ENCODE measurements at regions not wholly inside any gene's neighbourhood (a gene's known extent, or its start where the extent isn't known, plus 50 kb on each side); places are given as distances from the start of the nearest gene placed in this dataset.

GRCh38 chr2:238627899-238628298 is 201.2 kb downstream of the ASB1 start:
- no peak overlapping the region for H3K27ac ChIP-seq

GRCh38 chr2:238629064-238629463 is 202.3 kb downstream of the ASB1 start:
- H3K27ac ChIP-seq, result no peak overlapping the region
- no peak overlapping the region for H3K4me2 ChIP-seq
- no peak overlapping the region for H3K9ac ChIP-seq
- H3K9me3 ChIP-seq (replicated peaks in 1 of 11), result peaks cover 0 to 26% (median 14%) of the 10 kb centered on the region in 11 experiments; a peak in 13 of 22 replicates
- H3K4me3 ChIP-seq, result no peak overlapping the region
- TF ChIP-seq Cebpa-rat (IDR thresholded peaks at IDR 0.05), result no peak
- H3K4me1 ChIP-seq, result no peaks in the 10 kb centered on the region
- H3K36me3 ChIP-seq, result no peaks in the 10 kb centered on the region
- no peaks in the 10 kb centered on the region for H4K20me1 ChIP-seq
- H3K27me3 ChIP-seq, result no peaks in the 10 kb centered on the region

More at GRCh38 chr2:238627899-238628298, 201.2 kb downstream of the ASB1 start:
- H4K20me1 ChIP-seq, result no peaks in the 10 kb centered on the region
- no peak overlapping the region for H3K4me2 ChIP-seq
- H3K9me3 ChIP-seq (replicated peaks in 1 of 11), result peaks cover 0 to 26% (median 14%) of the 10 kb centered on the region in 11 experiments; a peak in 13 of 22 replicates
- no peaks in the 10 kb centered on the region for H3K4me1 ChIP-seq
- no peak overlapping the region for H3K4me3 ChIP-seq
- H3K36me3 ChIP-seq, result no peaks in the 10 kb centered on the region
- no peaks in the 10 kb centered on the region for H3K27me3 ChIP-seq
- no peak overlapping the region for H3K9ac ChIP-seq
- no peak for TF ChIP-seq Cebpa-rat (IDR thresholded peaks at IDR 0.05)

DNA sequence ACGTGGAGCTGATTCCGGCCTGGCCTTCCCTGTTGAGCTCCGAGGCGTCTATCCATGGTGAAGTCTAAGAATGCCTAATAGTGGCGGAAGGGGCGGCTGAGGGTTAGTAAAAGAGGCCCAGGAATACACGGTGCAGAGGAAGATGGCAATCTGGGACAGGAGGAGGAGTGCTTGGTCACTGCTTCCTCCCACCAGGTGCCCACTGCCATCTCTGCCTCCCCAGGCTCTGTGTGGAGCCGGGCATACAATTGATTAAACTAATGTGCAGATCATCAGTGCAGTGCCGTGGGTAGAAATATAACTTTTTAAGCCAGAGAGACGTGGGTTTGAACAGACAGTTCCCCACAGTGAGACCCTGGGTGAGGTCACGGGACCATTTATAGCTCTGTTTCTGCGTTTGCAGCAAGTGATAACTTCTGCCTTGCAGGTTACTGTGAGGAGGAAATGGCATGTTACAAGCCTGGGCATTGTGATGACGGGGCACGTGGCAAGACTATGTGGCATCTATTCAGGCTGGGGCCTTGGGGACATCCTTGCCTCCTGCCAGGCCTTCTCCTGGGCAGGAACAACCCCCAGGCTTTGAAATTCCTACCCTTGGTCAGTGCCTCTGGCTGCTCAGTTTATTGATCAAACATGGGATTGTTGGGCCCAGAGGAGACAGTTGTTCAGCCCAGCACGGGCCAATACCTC is 204.9 kb downstream of the ASB1 start:
- TF ChIP-seq Cebpa-rat (IDR thresholded peaks at IDR 0.05), result no peak
- no peak overlapping the region for H3K27ac ChIP-seq

GRCh38 chr2:238632181-238633060 is 205.7 kb downstream of the ASB1 start:
- Histone ChIP-seq H3K9ac (no peak overlapping the region), H4K20me1 (no peaks in the 10 kb centered on the region), H3K27ac (no peak overlapping the region), H3K27me3 (no peaks in the 10 kb centered on the region), H3K4me2 (no peak overlapping the region), H3K4me3 (no peak overlapping the region), H3K4me1 (peaks cover 0 to 13% (median 3%) of the 10 kb centered on the region in 10 experiments; a peak in 6 of 20 replicates), H3K9me3 (replicated peaks in 1 of 11) (peaks cover 0 to 9% (median 2%) of the 10 kb centered on the region in 11 experiments; a peak in 6 of 22 replicates), H3K36me3 (no peaks in the 10 kb centered on the region)
- TF ChIP-seq Cebpa-rat (IDR thresholded peaks at IDR 0.05), result no peak

More for the DNA sequence above, 204.9 kb downstream of the ASB1 start:
- Histone ChIP-seq H3K9ac (no peak overlapping the region), H3K27me3 (no peaks in the 10 kb centered on the region), H3K4me3 (no peak overlapping the region), H3K4me2 (no peak overlapping the region), H3K36me3 (no peaks in the 10 kb centered on the region), H3K4me1 (peaks cover 0 to 6% (median 0%) of the 10 kb centered on the region in 10 experiments; a peak in 5 of 20 replicates), H3K9me3 (replicated peaks in 1 of 11) (peaks cover 0 to 17% (median 6%) of the 10 kb centered on the region in 11 experiments; a peak in 8 of 22 replicates), H4K20me1 (no peaks in the 10 kb centered on the region)

DNA sequence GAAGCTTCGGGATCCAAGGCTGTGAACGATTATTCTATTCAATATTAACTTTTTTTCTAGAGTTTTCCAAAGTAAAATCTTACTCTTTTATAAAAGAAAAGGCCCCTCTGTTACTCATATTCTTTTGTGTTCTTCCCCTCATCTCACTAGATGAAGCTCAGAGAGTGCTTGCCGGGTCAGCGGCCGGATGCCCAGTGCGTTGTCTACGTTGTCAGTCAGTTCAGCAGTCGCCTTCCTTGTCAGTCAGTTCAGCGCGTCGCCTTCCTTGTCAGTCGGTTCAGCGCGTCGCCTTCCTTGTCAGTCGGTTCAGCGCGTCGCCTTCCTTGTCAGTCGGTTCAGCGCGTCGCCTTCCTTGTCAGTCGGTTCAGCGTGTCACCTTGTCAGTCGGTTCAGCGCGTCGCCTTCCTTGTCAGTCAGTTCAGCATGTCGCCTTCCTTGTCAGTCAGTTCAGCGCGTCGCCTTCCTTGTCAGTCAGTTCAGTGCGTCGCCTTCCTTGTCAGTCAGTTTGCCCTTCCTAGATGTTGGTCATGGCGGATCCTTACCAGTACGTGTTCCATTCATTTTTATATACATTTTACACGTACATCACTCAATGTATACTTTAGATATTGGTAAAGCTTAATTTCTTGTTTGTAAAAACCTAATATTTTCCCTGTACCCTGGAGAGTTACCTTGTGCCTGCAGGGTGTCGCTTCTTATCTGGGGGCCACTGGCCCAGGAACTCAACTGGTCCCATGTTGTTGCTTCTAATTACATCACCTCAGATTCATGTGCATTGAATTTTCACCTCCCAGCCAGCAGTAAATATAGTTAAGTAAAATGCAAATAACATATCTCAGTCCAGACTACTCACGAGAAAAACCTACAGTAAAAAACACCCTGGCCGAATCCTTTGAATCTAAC is 206.9 kb downstream of the ASB1 start:
- Histone ChIP-seq H3K9ac (no peak overlapping the region), H3K9me3 (replicated peaks in 1 of 11) (peaks cover 0 to 8% (median 0%) of the 10 kb centered on the region in 11 experiments; a peak in 4 of 22 replicates), H3K4me2 (no peak overlapping the region), H3K4me3 (no peak overlapping the region), H3K4me1 (peaks cover 0 to 13% (median 3%) of the 10 kb centered on the region in 10 experiments; a peak in 6 of 20 replicates), H3K27ac (no peak overlapping the region), H3K27me3 (no peaks in the 10 kb centered on the region), H4K20me1 (no peaks in the 10 kb centered on the region), H3K36me3 (no peaks in the 10 kb centered on the region)
- no peak for TF ChIP-seq Cebpa-rat (IDR thresholded peaks at IDR 0.05)

GRCh38 chr2:238634701-238635357 is 208.1 kb downstream of the ASB1 start:
- H3K4me1 ChIP-seq, result peaks cover 0 to 13% (median 3%) of the 10 kb centered on the region in 10 experiments; a peak in 6 of 20 replicates
- H3K9me3 ChIP-seq (replicated peaks in 1 of 11), result peaks cover 0 to 8% (median 0%) of the 10 kb centered on the region in 11 experiments; a peak in 4 of 22 replicates
- no peaks in the 10 kb centered on the region for H3K36me3 ChIP-seq
- TF ChIP-seq Cebpa-rat (IDR thresholded peaks at IDR 0.05), result no peak
- H3K27ac ChIP-seq, result no peak overlapping the region
- H3K9ac ChIP-seq, result no peak overlapping the region
- H4K20me1 ChIP-seq, result no peaks in the 10 kb centered on the region
- no peaks in the 10 kb centered on the region for H3K27me3 ChIP-seq
- H3K4me3 ChIP-seq, result no peak overlapping the region
- H3K4me2 ChIP-seq, result no peak overlapping the region

DNA sequence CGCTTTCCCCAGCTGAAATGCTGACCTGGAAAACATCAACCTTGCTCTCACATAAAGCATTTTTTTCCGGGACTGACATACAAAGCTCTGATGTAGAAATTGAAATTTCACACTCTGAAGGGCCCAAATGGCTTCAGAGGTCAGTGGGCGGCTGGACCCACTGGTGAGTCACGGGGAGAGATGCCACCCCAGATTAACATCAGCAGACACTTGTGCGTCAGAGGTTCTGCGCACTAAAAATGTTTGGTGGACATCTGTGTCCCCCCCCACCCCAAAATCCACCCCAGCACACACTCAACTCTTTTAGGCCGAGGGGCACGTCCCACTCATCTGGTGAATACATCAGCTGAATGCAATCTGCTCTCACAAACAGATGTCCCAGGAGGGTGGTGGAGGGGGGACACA is 208.9 kb downstream of the ASB1 start:
- no peak overlapping the region for H3K4me3 ChIP-seq
- H3K4me2 ChIP-seq, result no peak overlapping the region

More for the DNA sequence above, 208.9 kb downstream of the ASB1 start:
- Histone ChIP-seq H3K9ac (no peak overlapping the region), H3K27ac (no peak overlapping the region), H3K4me1 (peaks cover 0 to 13% (median 3%) of the 10 kb centered on the region in 10 experiments; a peak in 6 of 20 replicates), H3K27me3 (no peaks in the 10 kb centered on the region), H3K36me3 (no peaks in the 10 kb centered on the region), H4K20me1 (no peaks in the 10 kb centered on the region), H3K9me3 (replicated peaks in 1 of 11) (peaks cover 0 to 8% (median 0%) of the 10 kb centered on the region in 11 experiments; a peak in 4 of 22 replicates)
- TF ChIP-seq Cebpa-rat (IDR thresholded peaks at IDR 0.05), result no peak

All from BLaER1 treated with 17β-estradiol and CSF1 and Interleukin-3, amounts not matched to agents 10 nM and 100 nM (cell line).